HG03103 (cell line): ENCODE measurements at regions not wholly inside any gene's neighbourhood (a gene's known extent, or its start where the extent isn't known, plus 50 kb on each side); places are given as distances from the start of the nearest gene placed in this dataset.

ENCODE experiments used
- ATAC-seq: cut with Tn5 transposase; IDR thresholded peaks from one replicate; pipeline ENCODE4 v1.9.1; 2021; ENCODE audit warnings: low read depth; ENCODE audit not compliant: unreplicated experiment

DNA sequence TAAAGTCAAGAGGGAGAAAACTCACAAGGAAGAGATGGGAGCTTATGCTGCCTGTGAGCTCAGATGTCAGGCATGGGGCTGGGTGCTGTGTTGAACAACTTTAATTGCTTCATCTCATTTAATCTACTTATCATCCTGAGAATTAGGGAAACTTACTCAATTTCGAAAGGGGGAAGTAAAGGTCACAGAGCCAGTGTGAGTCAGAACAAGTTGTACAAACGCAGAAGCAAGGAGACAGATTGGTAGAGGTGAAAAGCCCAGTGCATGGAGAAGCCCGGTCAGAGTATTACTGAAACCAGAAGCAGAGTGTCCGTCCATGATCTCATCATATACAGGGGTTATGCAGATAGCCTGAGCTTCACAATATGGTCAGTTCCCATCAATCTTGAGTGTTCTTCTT, 281.1 kb upstream of the POU3F3 start:
- ATAC-seq, result no peak

DNA sequence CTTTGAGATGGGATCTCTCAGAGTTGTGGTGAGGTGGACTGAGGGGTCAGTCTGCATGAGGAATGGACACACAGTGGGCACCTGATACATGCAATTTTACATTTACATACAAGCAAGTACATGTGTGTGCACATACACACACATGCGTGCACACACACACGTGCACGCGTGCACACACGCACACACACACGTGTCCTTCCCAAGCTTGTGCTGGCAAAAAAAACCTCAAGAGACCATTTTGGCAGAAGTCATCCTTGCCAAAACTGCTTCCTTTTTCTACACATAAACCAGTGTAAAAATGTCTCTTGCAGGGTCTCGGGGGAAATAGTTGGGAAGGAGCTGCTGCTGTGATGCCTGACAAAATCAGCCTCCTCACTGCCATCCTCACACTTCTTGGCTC, 279.5 kb upstream of the POU3F3 start:
- ATAC-seq, result no peak

DNA sequence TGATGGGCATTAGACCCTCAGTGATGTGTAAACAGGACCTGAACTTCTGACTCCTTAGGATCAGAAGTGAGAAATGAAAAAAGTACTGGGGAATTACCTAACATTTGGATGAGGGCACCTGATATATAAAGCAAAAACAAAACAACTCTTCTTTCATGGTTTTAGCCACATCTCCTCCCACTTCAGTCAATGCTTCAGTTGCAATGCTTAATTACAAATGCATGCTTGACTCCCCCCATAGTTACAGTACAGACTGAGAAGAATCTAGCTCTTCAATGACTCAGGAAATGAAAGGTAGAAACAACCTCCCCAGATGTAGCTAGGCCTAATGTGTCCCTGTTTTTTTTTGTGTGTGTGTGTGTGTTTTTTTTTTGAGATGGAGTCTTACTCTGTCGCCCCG, 276.8 kb upstream of the POU3F3 start:
- ATAC-seq, result no peak

DNA sequence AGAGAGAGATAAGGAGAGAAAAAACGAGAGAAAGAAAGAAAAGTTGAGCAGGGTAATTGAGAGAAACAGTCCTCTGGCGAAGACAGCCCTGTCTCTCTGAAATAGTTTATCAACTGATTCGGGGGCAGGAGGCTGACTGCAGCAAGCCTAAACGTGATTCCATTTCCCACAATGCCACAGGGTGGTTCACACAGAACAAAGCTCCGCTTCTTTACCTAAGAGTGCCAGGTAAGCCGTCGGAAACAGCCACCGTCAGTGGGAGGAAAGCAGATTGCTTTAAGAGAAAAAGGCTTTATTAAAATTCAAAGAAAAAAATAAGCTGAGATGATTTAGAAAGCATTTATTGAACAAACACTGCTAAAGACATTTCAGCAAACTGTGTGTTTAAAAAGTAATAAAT, 271.4 kb upstream of the POU3F3 start:
- ATAC-seq, result no peak

DNA sequence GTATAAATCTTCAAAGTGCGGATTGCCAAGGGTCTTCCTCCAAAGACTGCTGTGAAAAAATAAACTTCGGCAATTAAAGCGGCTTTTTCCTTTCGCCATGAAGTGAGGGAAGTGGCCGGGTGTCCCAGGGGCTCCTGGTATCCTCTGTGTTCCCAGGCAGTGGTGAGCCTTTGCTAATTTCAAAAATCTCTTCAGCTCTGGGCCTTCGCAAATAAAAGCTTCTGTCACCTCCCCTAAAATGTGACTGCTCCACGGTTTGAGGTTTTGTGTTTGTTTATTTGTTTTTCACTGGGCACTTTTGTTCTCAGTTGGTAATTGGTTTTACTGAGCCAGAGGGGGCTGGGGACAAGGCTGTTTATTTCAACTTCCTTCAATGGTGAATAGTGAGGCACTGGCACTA, 270.1 kb upstream of the POU3F3 start:
- no peak for ATAC-seq

DNA sequence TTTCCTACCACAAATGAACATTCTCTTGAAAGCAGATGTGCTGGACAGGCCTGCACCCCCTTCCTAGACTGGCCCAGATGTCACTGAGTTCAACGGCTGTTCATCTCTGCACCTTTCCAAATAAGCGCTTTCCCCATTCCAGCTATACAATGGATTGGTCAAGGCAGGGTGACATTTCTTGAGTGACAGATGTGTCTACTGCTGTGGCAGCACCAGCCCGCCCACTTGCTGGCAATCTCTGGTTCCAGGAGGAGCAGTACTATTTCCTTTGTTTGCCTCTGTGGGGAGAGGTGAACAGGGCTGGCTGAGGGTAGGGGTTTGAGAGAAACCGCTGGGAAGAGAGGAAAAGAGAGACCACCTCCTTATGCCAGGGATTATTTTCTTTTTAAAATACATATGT, 269.5 kb upstream of the POU3F3 start:
- no peak for ATAC-seq

DNA sequence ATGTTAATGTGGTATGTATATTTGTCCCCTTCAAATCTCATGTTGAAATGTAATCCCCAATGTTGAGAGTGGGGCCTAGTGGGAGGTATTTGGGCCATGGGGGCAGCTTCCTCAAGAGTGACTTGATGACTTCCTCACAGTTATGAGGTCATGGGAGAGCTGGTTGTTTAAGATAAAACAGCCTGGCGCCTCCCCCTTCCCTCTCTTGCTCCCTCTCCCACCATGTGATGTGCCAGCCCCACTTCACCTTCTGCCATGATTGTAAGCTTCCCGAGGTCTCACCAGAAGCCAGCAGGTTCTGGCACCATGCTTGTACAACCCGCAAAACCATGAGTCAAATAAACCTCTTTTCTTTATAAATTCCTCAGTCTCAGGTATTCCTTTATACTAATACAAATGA, 258.3 kb upstream of the POU3F3 start:
- no peak for ATAC-seq

DNA sequence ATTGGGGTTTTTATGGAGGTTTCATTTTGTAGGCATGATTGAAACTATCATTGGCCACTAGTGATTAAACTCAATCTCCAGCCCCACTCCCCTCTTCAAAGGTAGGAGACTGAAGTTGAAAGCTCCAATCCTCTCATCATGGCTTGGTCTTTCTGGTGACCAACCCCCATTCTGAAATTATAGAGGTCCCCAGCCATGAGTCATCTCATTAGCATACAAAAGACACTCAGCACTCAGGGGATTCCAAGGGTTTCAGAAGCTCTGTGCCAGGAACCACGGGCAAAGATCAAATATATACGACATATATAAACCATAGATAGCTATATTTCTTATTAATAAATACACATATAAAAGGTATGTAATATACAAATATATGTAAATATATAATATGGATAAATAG, 256.0 kb upstream of the POU3F3 start:
- ATAC-seq, result no peak

DNA sequence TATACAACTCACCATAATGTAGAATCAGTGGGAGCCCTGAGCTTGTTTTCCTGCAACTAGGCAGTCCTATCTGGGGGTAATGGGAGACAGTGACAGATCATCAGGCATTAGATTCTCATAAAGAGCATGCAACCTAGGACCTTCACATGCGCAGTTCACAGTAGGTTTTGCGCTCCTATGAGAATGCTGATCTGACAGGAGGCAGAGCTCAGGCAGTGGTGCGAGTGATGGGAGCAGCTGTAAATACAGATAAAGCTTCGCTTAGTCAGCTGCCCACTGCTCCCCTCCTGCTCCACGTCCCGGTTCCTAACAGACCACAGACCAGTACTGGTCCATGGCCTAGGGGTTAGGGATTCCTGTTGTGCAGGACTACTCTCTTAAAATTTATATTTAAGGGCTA, 255.3 kb upstream of the POU3F3 start:
- no peak for ATAC-seq

DNA sequence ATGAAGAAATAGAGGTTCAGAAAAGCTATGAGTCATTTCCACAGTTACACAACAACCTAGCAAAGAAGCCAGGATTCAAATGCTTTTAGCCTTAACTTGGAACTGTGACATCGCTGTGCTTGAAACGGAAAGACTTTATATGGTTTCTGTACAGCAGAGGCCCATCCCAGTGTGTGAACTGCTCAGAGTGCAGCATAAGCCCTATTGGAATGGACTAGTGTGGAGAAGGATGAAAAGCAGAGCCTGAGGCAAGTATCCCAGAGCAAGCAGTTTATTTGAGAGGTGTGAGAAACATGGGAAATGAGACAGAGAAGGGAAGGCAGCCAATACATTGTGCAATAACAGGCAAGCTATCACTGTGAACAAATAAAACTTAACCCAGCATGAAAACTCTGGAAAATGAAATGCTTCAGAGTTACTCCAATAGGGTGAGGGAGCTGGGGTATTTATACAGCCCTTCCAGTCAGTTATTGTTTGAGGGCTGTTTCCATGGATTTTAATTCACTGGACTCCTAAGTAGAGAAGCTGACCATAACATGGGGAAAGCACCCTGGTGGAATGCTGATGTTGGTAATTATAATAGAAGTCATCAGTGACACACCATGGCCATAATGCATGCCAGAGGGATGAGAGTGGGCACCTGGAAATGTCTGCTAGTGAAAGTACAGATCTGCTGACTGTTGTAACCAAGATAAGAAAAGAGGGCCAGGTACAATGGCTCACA, 254.0 kb upstream of the POU3F3 start:
- no peak for ATAC-seq

DNA sequence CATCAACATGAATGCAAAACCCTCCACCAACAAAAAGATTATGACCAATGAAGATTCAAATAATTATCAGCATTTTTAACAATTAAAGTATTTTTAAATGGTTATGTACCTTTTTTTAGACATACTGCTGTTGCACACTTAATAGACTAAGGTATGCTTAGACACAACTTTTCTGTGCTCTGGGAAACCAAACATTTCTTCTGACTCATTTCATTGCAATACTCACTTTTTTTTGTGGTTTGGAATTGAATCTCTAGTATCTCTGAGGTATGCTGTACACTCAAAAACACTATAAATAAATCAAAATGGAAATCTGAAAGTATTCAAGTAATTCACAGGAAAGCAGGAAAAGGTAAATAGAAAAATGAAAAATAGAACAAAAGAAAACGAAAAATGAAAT, 247.9 kb upstream of the POU3F3 start:
- no peak for ATAC-seq

DNA sequence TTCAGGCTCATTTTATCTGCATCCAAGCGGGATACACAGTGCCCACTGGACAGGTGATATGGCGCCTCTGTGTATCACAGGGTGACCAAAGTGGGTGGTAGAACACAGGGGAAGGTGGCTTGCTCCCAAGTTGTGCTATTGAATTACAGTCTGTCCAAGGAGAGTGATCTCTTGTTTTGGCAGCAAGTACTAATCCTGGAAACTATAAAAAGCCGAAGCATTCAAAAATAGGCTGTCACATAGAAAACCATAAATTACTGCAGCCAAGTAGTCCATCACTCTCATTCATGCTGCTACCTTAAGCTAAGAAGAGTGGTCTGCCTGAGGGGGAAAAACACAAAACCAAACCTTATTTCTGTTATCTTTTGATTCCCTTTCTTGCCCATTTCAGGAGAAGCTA, 237.1 kb upstream of the POU3F3 start:
- ATAC-seq, result no peak

DNA sequence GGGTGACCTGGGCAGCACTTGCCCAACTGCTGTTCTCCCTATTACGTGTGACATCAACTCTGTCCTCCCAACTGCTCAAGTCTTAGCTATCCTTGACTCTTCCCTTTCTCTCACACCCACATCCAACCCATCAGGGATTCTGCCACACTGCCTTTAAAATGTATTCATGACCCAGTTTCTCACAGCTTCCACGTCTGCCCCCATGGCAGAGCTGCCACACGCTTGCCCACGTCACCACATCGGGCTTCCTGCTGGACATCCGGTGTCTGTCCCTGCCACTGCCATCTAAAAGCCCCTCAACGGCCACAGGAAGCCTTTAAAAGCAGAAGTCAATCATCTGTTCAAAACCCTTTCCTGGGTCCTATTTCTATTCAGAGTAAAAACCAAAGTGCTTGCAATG, 233.1 kb upstream of the POU3F3 start:
- no peak for ATAC-seq

DNA sequence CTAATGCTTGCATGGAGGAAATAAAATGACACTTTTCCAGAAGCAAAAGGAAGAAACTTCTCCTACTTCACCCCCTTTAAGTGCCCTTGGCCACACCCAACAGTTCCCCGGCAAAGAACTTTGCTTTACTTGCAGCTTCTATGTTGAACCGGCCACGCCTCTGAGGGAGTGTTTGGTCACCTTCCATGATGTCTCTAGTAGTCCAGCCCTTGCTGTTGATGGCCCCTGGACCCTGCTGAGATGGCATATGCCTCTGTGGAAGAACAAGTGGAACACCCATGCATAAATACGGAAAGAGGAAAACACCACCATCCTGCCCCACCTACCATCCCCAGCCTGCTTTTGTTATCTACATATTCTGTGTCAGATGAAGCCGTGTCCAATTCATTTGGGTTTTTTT, 218.3 kb upstream of the POU3F3 start:
- no peak for ATAC-seq

DNA sequence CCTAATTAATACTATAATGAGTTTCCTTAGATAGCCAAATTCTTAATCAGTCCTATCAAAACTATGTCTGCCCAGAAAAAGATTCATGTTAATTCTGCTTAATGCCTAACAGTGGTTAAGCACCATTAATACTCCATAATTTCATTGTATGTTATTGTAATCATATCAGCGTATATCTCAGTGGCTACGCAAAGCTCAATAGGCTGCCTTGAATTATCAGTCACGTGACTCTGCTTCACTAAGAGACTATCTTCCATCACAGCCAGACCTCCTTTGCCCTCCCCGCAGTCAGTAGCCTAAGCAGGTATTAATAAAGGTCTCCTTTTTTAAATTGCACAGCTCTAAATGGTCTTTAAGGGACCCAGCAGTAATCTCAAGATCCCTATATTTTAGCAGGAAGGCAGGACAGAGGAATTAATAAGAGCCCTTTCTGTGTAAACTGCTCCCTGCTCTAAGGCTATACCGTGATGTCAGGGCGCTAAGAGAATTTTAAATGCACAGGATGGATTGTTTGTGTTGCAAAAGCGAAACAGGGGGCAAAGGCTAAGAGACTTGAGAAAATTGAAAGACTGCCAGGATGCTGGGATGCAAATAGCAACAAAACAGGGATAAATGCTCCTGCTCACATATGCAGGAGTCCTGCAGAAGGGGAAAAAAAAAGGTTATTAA, 215.6 kb upstream of the POU3F3 start:
- ATAC-seq, result no peak

DNA sequence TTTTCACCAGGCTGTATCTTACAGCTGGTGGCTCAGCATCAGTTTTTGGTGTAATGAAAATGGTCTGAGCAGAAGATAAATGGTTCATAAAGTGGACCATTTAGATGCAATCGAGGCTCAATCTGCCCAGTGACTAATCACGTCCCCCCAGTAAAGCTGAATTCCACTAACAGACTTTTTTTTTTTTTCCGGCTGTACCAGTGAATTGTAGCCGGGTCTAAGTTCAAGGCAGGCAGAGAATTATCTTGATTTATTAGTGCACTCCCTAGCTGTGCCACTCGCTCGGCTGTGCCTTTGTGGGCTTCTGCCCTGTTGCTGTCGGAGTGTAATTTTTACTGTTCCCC, 215.1 kb upstream of the POU3F3 start:
- no peak for ATAC-seq

DNA sequence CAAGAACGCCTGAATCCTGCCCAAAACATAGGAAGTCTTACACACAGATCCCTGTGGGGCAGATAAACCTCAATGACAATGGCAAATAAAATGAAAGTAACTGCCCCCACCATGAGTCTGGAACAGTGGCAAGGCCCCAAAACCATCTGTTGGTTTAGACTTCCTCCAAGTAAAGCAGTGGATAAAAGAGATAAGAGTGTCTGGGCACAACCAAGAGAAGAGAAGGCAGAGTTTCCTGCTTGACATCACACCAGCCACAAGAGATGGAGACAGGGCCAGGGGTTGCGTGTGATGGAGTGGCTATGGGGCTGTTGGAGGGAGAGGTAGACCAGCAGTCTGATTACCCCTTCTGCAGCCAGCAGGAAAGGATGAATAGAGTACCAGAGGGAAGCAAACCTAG, 212.1 kb upstream of the POU3F3 start:
- ATAC-seq, result no peak

DNA sequence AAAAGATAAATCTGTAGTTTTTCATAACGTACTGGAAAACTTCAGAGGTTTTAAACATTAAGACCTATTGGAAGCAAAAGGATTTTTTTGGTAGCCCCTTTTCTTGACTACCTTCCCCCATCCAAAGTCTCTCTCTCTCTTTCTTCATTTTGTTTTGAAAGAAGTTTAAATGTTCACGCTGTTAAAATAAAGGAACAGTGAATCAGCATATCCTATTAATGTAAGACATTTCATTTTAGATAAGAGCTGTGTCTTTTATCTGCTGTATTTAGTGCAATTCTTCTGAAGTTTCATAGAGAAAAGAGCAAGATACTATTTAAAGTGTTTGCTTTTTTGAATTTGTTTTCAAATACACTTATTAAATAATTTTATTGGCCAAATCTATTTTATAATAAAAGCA, 205.5 kb upstream of the POU3F3 start:
- no peak for ATAC-seq

DNA sequence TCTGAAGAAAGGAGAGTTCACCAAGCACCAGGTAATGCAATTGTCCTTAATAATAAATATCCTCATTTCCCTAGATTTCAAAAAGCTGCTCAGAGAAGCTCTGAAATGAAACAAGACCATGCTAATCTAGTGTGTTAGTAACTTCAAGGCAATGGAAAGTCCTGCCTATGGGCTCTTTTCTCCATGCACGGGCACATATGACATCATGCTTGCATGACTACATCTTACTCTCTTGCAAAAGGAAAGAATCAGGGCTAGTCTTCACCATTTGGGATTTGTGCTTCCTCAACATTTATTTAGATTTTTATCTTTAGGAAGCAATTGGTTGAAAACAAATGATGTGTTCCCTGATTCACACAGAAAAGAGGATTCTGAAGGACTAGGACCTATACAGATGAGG, 204.0 kb upstream of the POU3F3 start:
- no peak for ATAC-seq

DNA sequence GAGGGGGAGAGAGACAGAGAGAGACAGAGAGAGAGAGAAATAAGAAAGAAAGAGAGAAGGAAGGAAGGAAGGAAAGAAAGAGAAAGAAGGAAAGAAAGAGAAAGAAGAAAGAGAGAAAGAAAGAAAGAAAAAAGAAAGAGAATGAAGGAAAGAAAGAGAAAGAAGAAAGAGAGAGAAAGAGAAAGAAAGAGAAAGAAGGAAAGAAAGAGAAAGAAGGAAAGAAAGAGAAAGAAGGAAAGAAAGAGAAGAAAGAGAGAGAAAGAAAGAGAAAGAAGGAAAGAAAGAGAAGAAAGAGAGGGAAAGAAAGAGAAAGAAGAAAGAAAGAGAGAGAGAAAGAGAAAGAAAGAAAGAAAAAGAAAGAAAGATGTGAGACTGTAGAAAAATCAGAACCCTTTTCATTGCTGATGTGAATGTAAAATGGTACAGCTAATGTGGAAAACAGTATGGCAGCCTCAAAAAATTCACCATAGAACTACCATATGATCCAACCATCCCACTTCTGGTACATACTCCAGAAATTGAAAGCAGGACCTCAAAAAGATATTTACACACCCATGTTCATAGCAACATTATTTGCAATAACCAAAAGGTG, 203.4 kb upstream of the POU3F3 start:
- no peak for ATAC-seq

DNA sequence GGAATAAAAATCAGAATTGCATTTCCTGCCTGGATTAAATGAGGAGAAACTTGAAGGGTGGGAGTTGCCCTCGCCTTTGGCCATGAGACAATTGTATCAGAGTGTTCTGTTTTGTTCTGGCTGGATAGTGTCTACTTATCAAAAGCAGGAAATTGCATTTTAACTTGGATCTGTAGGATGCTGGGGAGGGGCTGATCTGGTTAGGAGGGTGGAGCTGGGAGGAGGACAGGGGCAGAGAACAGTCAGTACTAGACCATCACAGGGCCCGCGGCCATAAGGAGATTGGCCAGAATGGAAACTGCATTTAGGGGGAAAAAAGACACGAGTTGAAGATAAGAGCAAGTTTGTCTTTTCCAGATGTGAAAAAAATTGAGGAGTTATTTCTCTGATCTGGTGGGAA, 199.1 kb upstream of the POU3F3 start:
- ATAC-seq, result no peak

DNA sequence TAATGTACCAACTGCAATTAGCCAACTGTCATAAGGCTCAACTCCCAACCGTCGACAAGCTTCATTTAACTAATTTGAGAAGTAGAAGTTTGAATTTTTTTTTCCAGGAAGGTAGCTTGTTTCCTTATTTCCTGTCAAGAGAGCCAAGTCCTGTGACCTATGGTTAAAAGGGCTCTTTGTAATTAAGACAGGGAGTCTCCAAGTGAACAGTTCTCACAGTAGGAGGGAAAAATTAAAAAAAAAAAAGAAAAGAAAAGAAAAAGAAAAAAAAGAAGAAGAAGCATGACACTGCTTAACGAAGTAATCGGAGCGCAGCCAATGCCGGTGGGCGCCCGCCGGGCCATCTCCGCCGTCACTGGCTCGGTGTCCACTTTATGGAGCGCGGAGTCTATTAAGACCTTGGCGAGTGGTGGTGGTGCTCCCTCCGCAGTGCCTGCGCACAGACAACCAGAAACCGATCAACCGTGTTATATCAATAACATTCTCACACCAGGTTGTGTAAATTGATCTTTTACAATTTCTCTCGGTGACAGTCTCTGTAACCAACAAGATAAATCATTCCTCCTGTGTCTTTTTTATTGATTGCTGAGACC, 197.2 kb upstream of the POU3F3 start:
- no peak for ATAC-seq
